ENCODE measurements at regions not wholly inside any gene's neighbourhood (a gene's known extent, or its start where the extent isn't known, plus 50 kb on each side); places are given as distances from the start of the nearest gene placed in this dataset.
A peak's percentile ranks its signal among the peaks of the same experiment; 100 is the strongest.

GRCh38 chr2:221680548-221680947 lies 108.4 kb upstream of the EPHA4 start:
- no peak for DNase-seq (ENCODE audit: low read depth)

- no peak for DNase-seq (ENCODE audit: low read depth)
These were observed 105.6 kb upstream of the EPHA4 start for GRCh38 chr2:221677688-221678087.

- DNase-seq (ENCODE audit: low read depth) = peak; percentile 15
These were observed 104.6 kb upstream of the EPHA4 start for GRCh38 chr2:221676566-221677172.

- no peak for DNase-seq (ENCODE audit: low read depth)
These were observed 103.3 kb upstream of the EPHA4 start for GRCh38 chr2:221675201-221675908.

GRCh38 chr2:221674446-221674845 lies 102.3 kb upstream of the EPHA4 start:
- DNase-seq (ENCODE audit: low read depth) = no peak

GRCh38 chr2:221673248-221673647 lies 101.1 kb upstream of the EPHA4 start:
- peak; percentile 5 for DNase-seq (ENCODE audit: low read depth)

GRCh38 chr2:221671515-221671914 lies 99.4 kb upstream of the EPHA4 start:
- peak; percentile 1 for DNase-seq (ENCODE audit: low read depth)

- DNase-seq (ENCODE audit: low read depth) = no peak
These were observed 90.7 kb upstream of the EPHA4 start for GRCh38 chr2:221662689-221663391.

- DNase-seq (ENCODE audit: low read depth) = no peak
These were observed 85.7 kb upstream of the EPHA4 start for GRCh38 chr2:221657806-221658205.

GRCh38 chr2:221655300-221655699 lies 83.2 kb upstream of the EPHA4 start:
- DNase-seq (ENCODE audit: low read depth) = no peak

GRCh38 chr2:221653182-221653581 lies 81.1 kb upstream of the EPHA4 start:
- no peak for DNase-seq (ENCODE audit: low read depth)

- no peak for DNase-seq (ENCODE audit: low read depth)
These were observed 77.1 kb upstream of the EPHA4 start for GRCh38 chr2:221649051-221649775.

GRCh38 chr2:221642447-221642846 lies 70.3 kb upstream of the EPHA4 start:
- no peak for DNase-seq (ENCODE audit: low read depth)

- peak; percentile 43 for DNase-seq (ENCODE audit: low read depth)
These were observed 69.2 kb upstream of the EPHA4 start for GRCh38 chr2:221641181-221641871.

GRCh38 chr2:221640686-221641085 lies 68.6 kb upstream of the EPHA4 start:
- no peak for DNase-seq (ENCODE audit: low read depth)

GRCh38 chr2:221637851-221638250 lies 65.7 kb upstream of the EPHA4 start:
- DNase-seq (ENCODE audit: low read depth) = no peak

GRCh38 chr2:221635949-221636348 lies 63.8 kb upstream of the EPHA4 start:
- DNase-seq (ENCODE audit: low read depth) = no peak

- peak; percentile 92 for DNase-seq (ENCODE audit: low read depth)
These were observed 57.4 kb upstream of the EPHA4 start for GRCh38 chr2:221629468-221629867.

GRCh38 chr2:221624475-221624874 lies 52.4 kb upstream of the EPHA4 start:
- no peak for DNase-seq (ENCODE audit: low read depth)
